Endodermal cell (in vitro differentiated cells): ENCODE measurements at regions not wholly inside any gene's neighbourhood (a gene's known extent, or its start where the extent isn't known, plus 50 kb on each side); places are given as distances from the start of the nearest gene placed in this dataset.

Experiments
- DNase-seq: peaks from one replicate; pipeline ENCODE4 v3.0.0-alpha.2; 2017
- H3K27ac ChIP-seq: 2 replicates; pipeline ENCODE4 v1.5.1; 2013; ENCODE audit warnings: mild to moderate bottlenecking, low read depth, low read length, moderate library complexity
- H3K27me3 ChIP-seq: 2 replicates; pipeline ENCODE4 v1.6.1; 2013; ENCODE audit warnings: mild to moderate bottlenecking, low read length, moderate library complexity; ENCODE audit not compliant: insufficient read depth, control insufficient read depth, poor library complexity, severe bottlenecking
- H3K36me3 ChIP-seq: 2 replicates; pipeline ENCODE4 v1.7.0; 2013; ENCODE audit warnings: mild to moderate bottlenecking, low read length, moderate library complexity; ENCODE audit not compliant: control insufficient read depth, insufficient read depth
- H3K4me1 ChIP-seq: one replicate; pipeline ENCODE4 v1.7.0; 2013; ENCODE audit warnings: low read length; ENCODE audit not compliant: control insufficient read depth, insufficient read depth
- H3K4me3 ChIP-seq: 2 replicates; pipeline ENCODE4 v1.5.1; 2013; ENCODE audit warnings: mild to moderate bottlenecking, low read length, moderate library complexity
- H3K9ac ChIP-seq: 2 replicates; pipeline ENCODE4 v1.6.1; 2013; ENCODE audit warnings: mild to moderate bottlenecking, low read length, moderate library complexity; ENCODE audit not compliant: poor library complexity, severe bottlenecking; ENCODE audit errors: extremely low read depth
- H3K9me3 ChIP-seq: 2 replicates; pipeline ENCODE4 v1.6.1; 2013; ENCODE audit warnings: mild to moderate bottlenecking, low read length, moderate library complexity; ENCODE audit not compliant: control insufficient read depth
- H3K27ac Mint-ChIP-seq: 2 replicates; pipeline ENCODE4 v1.8.0; 2020; ENCODE audit warnings: mixed read lengths
- H3K27me3 Mint-ChIP-seq: 2 replicates; pipeline ENCODE4 v1.8.0; 2021; ENCODE audit warnings: mild to moderate bottlenecking, mixed read lengths; ENCODE audit not compliant: insufficient read depth
- H3K36me3 Mint-ChIP-seq: 2 replicates; pipeline ENCODE4 v1.8.0; 2020; ENCODE audit warnings: low read depth, mixed read lengths
- H3K4me1 Mint-ChIP-seq: 2 replicates; pipeline ENCODE4 v1.8.0; 2020; ENCODE audit warnings: mixed read lengths
- H3K4me3 Mint-ChIP-seq: 2 replicates; pipeline ENCODE4 v1.8.0; 2020; ENCODE audit warnings: mild to moderate bottlenecking, moderate library complexity, mixed read lengths
- H3K9me3 Mint-ChIP-seq: 2 replicates; pipeline ENCODE4 v1.8.0; 2020; ENCODE audit warnings: mild to moderate bottlenecking, mixed read lengths
- WGBS, 2 experiments: methylation state at CpG; one replicate each; pipeline versions ENCODE4 v1.1.5 to v1.1.7; 2013; ENCODE audit warnings: missing lambda C conversion rate in 2 of 2, mixed read lengths in 1 of 2; ENCODE audit not compliant: insufficient coverage in 1 of 2, insufficient read length in 1 of 2; 5-methylcytosine and 5-hydroxymethylcytosine counted together
- TF ChIP-seq, protein P1 (sequence below): fragments of 200-600 bp; sonication (generic); conservative IDR thresholded peaks from 2 replicates; pipeline ENCODE4 v1.5.0; 2021; ENCODE audit warnings: antibody characterized with exemption, mild to moderate bottlenecking

DNA sequence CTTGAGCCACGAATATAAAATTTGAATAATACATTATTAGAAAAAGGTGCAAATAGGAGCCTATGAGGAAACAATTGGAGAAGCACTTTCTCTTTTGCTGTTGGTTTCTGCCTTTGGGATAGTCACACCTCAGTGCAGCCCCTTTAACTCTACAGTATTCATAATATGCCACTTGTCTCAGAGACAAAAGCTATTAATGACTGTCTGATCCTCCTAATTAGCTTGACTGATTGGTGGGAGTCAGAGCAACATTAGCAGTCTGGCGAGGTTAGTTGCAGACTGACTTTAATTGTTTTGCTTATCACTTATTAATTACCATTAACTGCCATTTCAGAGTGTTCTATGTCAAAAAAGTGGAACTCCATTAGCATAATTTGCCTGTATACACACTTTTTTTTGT, 225.0 kb upstream of the ARHGEF26 start:
- H3K36me3 Mint-ChIP-seq = no peaks in the 10 kb centered on the region
- TF ChIP-seq, protein P1, sequence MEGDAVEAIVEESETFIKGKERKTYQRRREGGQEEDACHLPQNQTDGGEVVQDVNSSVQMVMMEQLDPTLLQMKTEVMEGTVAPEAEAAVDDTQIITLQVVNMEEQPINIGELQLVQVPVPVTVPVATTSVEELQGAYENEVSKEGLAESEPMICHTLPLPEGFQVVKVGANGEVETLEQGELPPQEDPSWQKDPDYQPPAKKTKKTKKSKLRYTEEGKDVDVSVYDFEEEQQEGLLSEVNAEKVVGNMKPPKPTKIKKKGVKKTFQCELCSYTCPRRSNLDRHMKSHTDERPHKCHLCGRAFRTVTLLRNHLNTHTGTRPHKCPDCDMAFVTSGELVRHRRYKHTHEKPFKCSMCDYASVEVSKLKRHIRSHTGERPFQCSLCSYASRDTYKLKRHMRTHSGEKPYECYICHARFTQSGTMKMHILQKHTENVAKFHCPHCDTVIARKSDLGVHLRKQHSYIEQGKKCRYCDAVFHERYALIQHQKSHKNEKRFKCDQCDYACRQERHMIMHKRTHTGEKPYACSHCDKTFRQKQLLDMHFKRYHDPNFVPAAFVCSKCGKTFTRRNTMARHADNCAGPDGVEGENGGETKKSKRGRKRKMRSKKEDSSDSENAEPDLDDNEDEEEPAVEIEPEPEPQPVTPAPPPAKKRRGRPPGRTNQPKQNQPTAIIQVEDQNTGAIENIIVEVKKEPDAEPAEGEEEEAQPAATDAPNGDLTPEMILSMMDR = no peak
- WGBS, 2 experiments = 62% methylated on average over 1 of the region's 2 CpGs; no CpG with 5 or more reads in 1 of the 2 experiments

DNA sequence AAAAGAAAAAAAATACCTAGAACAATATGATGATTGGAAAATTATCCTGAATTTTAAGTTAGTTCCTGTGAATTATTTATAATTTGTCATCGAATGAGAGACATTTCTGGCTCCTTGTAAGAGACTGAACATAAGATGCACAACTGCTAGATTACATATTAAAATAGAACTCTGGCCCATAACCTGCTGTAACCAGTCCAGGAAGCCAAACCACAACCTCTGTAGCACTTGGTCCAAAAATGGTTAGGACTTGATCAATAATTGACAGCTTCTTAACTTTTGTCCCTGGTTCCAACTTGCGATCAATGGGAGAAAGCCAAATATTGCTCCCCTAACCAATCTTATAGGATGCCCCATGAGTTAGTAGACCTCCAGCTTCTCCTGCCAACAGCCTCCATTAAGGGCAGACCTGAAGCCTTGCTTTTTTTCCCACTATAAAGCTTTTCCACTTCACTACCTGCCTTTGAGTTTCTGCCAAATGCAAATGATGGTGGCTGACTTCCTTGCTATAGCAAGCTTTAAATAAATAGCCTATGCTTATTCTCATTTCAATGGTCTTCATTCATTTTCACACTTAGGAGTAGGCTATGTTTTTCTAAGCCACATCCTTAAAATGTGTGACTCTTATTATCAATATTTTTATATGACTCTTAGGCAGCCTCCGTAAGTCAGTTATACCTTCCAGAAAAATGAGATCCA, 224.0 kb upstream of the ARHGEF26 start:
- H3K27me3 ChIP-seq = no peaks in the 10 kb centered on the region
- whole genome bisulfite sequencing, 2 experiments = 64 to 100% methylated on average over 2 to 3 of the region's 3 CpGs
- Mint-ChIP-seq H3K9me3 (no peaks in the 10 kb centered on the region), H3K27ac (no peak overlapping the region), H3K4me3 (no peak overlapping the region), H3K36me3 (no peaks in the 10 kb centered on the region), H3K4me1 (peaks cover 5% of the 10 kb centered on the region), H3K27me3 (no peaks in the 10 kb centered on the region)
- H3K36me3 ChIP-seq = no peaks in the 10 kb centered on the region
- H3K9me3 ChIP-seq = no peaks in the 10 kb centered on the region
- no peak overlapping the region for H3K9ac ChIP-seq
- H3K4me3 ChIP-seq = no peak overlapping the region
- H3K27ac ChIP-seq = no peak overlapping the region
- no peak for DNase-seq
- peaks cover 3% of the 10 kb centered on the region for H3K4me1 ChIP-seq
- TF ChIP-seq, protein P1 = no peak

More for the DNA sequence above, 225.0 kb upstream of the ARHGEF26 start:
- H3K9me3 ChIP-seq = no peaks in the 10 kb centered on the region
- no peaks in the 10 kb centered on the region for H3K27me3 ChIP-seq
- H3K36me3 ChIP-seq = no peaks in the 10 kb centered on the region
- H3K9ac ChIP-seq = no peak overlapping the region
- peaks cover 3% of the 10 kb centered on the region for H3K4me1 ChIP-seq
- H3K4me1 Mint-ChIP-seq = peaks cover 5% of the 10 kb centered on the region
- no peak overlapping the region for H3K27ac ChIP-seq
- no peaks in the 10 kb centered on the region for H3K27me3 Mint-ChIP-seq
- H3K9me3 Mint-ChIP-seq = no peaks in the 10 kb centered on the region
- no peak overlapping the region for H3K4me3 ChIP-seq
- H3K27ac Mint-ChIP-seq = no peak overlapping the region
- no peak overlapping the region for H3K4me3 Mint-ChIP-seq
- DNase-seq = no peak

DNA sequence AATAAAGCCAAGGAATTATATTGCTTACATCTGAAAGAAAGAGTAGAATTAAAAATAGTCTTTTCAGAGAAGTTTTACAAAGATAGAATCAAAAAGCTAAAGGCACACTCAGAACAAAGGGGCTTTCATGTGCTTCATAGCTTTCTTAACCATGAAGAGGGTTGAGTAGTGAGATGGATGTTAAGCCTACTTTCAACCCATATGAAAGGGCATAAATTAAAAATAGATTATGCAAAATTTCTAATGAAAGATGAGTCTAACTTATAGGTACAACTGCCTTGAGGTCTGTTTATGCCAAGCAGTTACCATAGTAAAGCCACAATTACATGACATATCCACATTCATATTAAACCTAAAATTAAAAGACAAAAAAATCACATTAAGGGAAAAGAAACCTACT, 223.3 kb upstream of the ARHGEF26 start:
- Mint-ChIP-seq H3K9me3 (no peaks in the 10 kb centered on the region), H3K27ac (no peak overlapping the region), H3K4me3 (no peak overlapping the region), H3K27me3 (no peaks in the 10 kb centered on the region), H3K4me1 (peaks cover 5% of the 10 kb centered on the region), H3K36me3 (no peaks in the 10 kb centered on the region)
- Histone ChIP-seq H3K4me3 (no peak overlapping the region), H3K27ac (no peak overlapping the region), H3K9ac (no peak overlapping the region), H3K9me3 (no peaks in the 10 kb centered on the region), H3K27me3 (no peaks in the 10 kb centered on the region), H3K4me1 (peaks cover 3% of the 10 kb centered on the region), H3K36me3 (no peaks in the 10 kb centered on the region)
- DNase-seq = no peak
- TF ChIP-seq, protein P1 = no peak
